BLaER1 treated with 17β-estradiol and CSF1 and Interleukin-3, amounts not matched to agents 10 nM and 100 nM (cell line): ENCODE measurements at regions not wholly inside any gene's neighbourhood (a gene's known extent, or its start where the extent isn't known, plus 50 kb on each side); places are given as distances from the start of the nearest gene placed in this dataset.

Experiments used
- H3K27ac ChIP-seq, 11 experiments: shearing (Covaris generic); formaldehyde crosslinking; 2 replicates each; pipeline ENCODE4 v1.8.1; 2022
- H3K27me3 ChIP-seq, 11 experiments: shearing (Covaris generic); formaldehyde crosslinking; 2 replicates each; pipeline ENCODE4 v1.8.1; 2022
- H3K36me3 ChIP-seq, 11 experiments: shearing (Covaris generic); formaldehyde crosslinking; 2 replicates each; pipeline ENCODE4 v1.8.1; 2022
- H3K4me1 ChIP-seq, 10 experiments: shearing (Covaris generic); formaldehyde crosslinking; 2 replicates each; pipeline ENCODE4 v1.8.1; 2022
- H3K4me2 ChIP-seq, 11 experiments: shearing (Covaris generic); formaldehyde crosslinking; 2 replicates each; pipeline ENCODE4 v1.8.1; 2022
- H3K4me3 ChIP-seq, 10 experiments: shearing (Covaris generic); formaldehyde crosslinking; 2 replicates each; pipeline ENCODE4 v1.8.1; 2022
- H3K9ac ChIP-seq, 11 experiments: shearing (Covaris generic); formaldehyde crosslinking; 2 replicates each; pipeline ENCODE4 v1.8.1; 2022
- H3K9me3 ChIP-seq, 11 experiments: shearing (Covaris generic); formaldehyde crosslinking; replicated peaks in 1 of 11; 2 replicates each; pipeline ENCODE4 v1.8.1; 2022
- H4K20me1 ChIP-seq, 11 experiments: shearing (Covaris generic); formaldehyde crosslinking; 2 replicates each; pipeline ENCODE4 v1.8.1; 2022
- Cebpa-rat ChIP-seq, 11 experiments: shearing (Covaris generic); IDR thresholded peaks; 2 replicates each; pipeline ENCODE4 v1.8.1; 2022

DNA sequence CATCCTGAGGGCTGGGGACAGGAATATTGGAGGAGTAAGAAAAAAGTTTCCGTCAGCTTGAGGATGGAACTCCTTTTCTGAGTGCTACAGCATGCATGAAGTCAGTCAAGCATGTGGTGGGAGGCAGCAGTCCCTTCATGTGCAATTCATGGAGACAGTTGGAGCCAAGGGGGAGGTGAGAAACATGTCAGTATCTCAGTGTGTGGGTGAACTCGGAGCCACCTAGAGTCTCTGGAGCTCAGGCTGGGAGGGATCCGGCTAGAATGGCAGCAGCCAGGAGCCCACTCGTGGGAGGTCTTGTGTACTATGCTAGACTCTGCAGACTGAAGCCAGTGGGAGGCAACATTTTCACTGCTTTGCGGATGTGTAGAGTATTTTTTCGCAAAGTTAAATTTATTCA is 60.3 kb downstream of the AVPR1A start:
- H3K9ac ChIP-seq: no peak overlapping the region
- TF ChIP-seq Cebpa-rat (IDR thresholded peaks at IDR 0.05): no peak
- H3K4me1 ChIP-seq: no peaks in the 10 kb centered on the region
- no peaks in the 10 kb centered on the region for H3K36me3 ChIP-seq
- H4K20me1 ChIP-seq: no peaks in the 10 kb centered on the region
- H3K9me3 ChIP-seq: no peaks in the 10 kb centered on the region
- H3K4me2 ChIP-seq: no peak overlapping the region
- H3K4me3 ChIP-seq: no peak overlapping the region
- no peaks in the 10 kb centered on the region for H3K27me3 ChIP-seq
- no peak overlapping the region for H3K27ac ChIP-seq

GRCh38 chr12:63086149-63086915 is 64.7 kb downstream of the AVPR1A start:
- H3K27ac ChIP-seq: no peak overlapping the region
- H3K4me2 ChIP-seq: no peak overlapping the region
- no peak for TF ChIP-seq Cebpa-rat (IDR thresholded peaks at IDR 0.05)
- H3K4me1 ChIP-seq: no peaks in the 10 kb centered on the region
- no peaks in the 10 kb centered on the region for H3K27me3 ChIP-seq
- no peaks in the 10 kb centered on the region for H3K9me3 ChIP-seq
- H3K4me3 ChIP-seq: no peak overlapping the region
- H4K20me1 ChIP-seq: no peaks in the 10 kb centered on the region
- H3K36me3 ChIP-seq: no peaks in the 10 kb centered on the region
- H3K9ac ChIP-seq: no peak overlapping the region

DNA sequence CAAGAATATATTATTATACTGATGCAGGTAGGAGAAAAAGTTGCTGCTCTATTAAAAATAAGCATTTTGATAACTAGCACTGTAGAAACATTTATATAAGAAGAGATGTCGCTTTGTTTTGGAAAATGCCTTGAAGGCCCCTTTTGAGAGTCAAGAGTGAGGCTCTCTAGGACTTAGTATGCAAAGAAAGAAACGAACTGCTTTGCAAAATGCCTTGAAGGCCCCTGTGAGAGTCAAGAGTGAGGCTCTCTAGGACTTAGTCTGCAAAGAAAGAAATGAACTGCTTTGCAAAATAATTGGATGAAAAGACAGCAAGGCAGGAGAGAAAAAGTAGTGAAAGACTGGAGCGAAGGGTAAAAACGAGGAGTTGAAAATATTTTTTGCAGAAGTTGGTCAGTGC is 65.9 kb downstream of the AVPR1A start:
- no peak overlapping the region for H3K4me3 ChIP-seq
- no peaks in the 10 kb centered on the region for H3K9me3 ChIP-seq
- H3K4me1 ChIP-seq: no peaks in the 10 kb centered on the region
- no peak overlapping the region for H3K4me2 ChIP-seq
- no peaks in the 10 kb centered on the region for H3K27me3 ChIP-seq
- H3K27ac ChIP-seq: no peak overlapping the region
- no peaks in the 10 kb centered on the region for H3K36me3 ChIP-seq
- H4K20me1 ChIP-seq: no peaks in the 10 kb centered on the region
- TF ChIP-seq Cebpa-rat (IDR thresholded peaks at IDR 0.05): no peak
- H3K9ac ChIP-seq: no peak overlapping the region

GRCh38 chr12:63084501-63084900 is 66.5 kb downstream of the AVPR1A start:
- Histone ChIP-seq H4K20me1 (no peaks in the 10 kb centered on the region), H3K9me3 (no peaks in the 10 kb centered on the region), H3K27ac (no peak overlapping the region), H3K4me3 (no peak overlapping the region), H3K4me2 (no peak overlapping the region), H3K9ac (no peak overlapping the region), H3K27me3 (no peaks in the 10 kb centered on the region), H3K4me1 (no peaks in the 10 kb centered on the region), H3K36me3 (no peaks in the 10 kb centered on the region)
- no peak for TF ChIP-seq Cebpa-rat (IDR thresholded peaks at IDR 0.05)

GRCh38 chr12:63083046-63083445 is 68.0 kb downstream of the AVPR1A start:
- Histone ChIP-seq H3K4me1 (no peaks in the 10 kb centered on the region), H3K4me3 (no peak overlapping the region), H3K27me3 (no peaks in the 10 kb centered on the region), H3K9me3 (no peaks in the 10 kb centered on the region), H3K27ac (no peak overlapping the region), H4K20me1 (no peaks in the 10 kb centered on the region), H3K4me2 (no peak overlapping the region), H3K9ac (no peak overlapping the region), H3K36me3 (no peaks in the 10 kb centered on the region)
- no peak for TF ChIP-seq Cebpa-rat (IDR thresholded peaks at IDR 0.05)

- no peaks in the 10 kb centered on the region for H4K20me1 ChIP-seq
- H3K4me3 ChIP-seq: no peak overlapping the region
- TF ChIP-seq Cebpa-rat (IDR thresholded peaks at IDR 0.05): no peak
- no peaks in the 10 kb centered on the region for H3K9me3 ChIP-seq
- no peaks in the 10 kb centered on the region for H3K4me1 ChIP-seq
- no peaks in the 10 kb centered on the region for H3K36me3 ChIP-seq
- no peak overlapping the region for H3K9ac ChIP-seq
- no peak overlapping the region for H3K27ac ChIP-seq
- no peak overlapping the region for H3K4me2 ChIP-seq
- no peaks in the 10 kb centered on the region for H3K27me3 ChIP-seq
These were observed 71.1 kb downstream of the AVPR1A start for GRCh38 chr12:63079791-63080502.

DNA sequence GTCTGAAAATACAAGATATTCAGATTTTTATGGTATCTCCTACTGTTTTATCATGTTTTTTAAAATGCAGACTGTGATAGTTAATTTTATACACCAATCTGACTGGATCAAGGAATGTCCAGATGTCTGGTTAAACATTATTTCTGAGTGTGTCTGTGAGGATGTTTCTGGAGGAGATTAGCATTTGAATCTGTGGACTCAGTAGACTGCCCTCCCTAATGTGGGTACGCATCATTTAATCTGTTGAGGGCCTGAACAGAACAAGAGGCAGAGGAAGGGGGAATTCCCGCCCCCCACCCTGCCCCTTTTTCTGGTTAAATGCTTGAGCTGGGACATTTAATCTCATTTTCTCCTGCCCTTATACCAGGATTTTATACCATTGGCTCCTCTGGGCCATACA is 72.1 kb downstream of the AVPR1A start:
- no peak overlapping the region for H3K9ac ChIP-seq
- no peaks in the 10 kb centered on the region for H3K27me3 ChIP-seq
- H3K4me2 ChIP-seq: no peak overlapping the region
- TF ChIP-seq Cebpa-rat (IDR thresholded peaks at IDR 0.05): no peak
- no peaks in the 10 kb centered on the region for H4K20me1 ChIP-seq
- H3K9me3 ChIP-seq: no peaks in the 10 kb centered on the region
- H3K36me3 ChIP-seq: no peaks in the 10 kb centered on the region
- H3K27ac ChIP-seq: no peak overlapping the region
- no peaks in the 10 kb centered on the region for H3K4me1 ChIP-seq
- no peak overlapping the region for H3K4me3 ChIP-seq

- Histone ChIP-seq H3K9me3 (no peaks in the 10 kb centered on the region), H3K27ac (no peak overlapping the region), H3K9ac (no peak overlapping the region), H3K36me3 (no peaks in the 10 kb centered on the region), H3K4me2 (no peak overlapping the region), H3K27me3 (no peaks in the 10 kb centered on the region), H3K4me1 (peaks cover 0 to under 1% (median 0%) of the 10 kb centered on the region in 10 experiments; a peak in 1 of 20 replicates), H4K20me1 (no peaks in the 10 kb centered on the region), H3K4me3 (no peak overlapping the region)
- no peak for TF ChIP-seq Cebpa-rat (IDR thresholded peaks at IDR 0.05)
These were observed 75.5 kb downstream of the AVPR1A start for GRCh38 chr12:63075376-63076060.

DNA sequence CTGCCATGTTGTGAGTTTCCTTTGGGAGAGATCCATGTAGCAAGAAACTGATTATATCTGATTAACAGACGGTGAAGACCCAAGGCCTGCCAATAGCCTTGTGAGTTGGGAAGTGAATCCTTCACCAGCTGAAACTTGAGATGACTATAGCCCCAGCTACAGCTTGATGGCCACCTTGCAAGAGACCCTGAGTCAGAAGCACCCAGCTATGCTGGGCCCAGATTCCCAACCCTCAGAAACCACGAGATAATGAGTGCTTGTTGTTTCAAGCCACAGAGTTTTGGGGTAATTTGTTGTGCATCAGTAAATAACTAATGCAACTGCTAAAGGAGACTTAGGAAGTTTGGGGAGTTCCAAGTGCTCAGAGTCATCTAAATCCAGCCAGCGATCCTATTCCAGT is 80.3 kb downstream of the AVPR1A start:
- no peak overlapping the region for H3K4me3 ChIP-seq
- peaks cover 0 to 12% (median 7%) of the 10 kb centered on the region in 10 experiments; a peak in 6 of 20 replicates for H3K4me1 ChIP-seq
- no peak overlapping the region for H3K27ac ChIP-seq

More for the DNA sequence above, 80.3 kb downstream of the AVPR1A start:
- peak overlapping the region in 2 of 11 experiments; percentile 14 to 30; a peak in 2 of 22 replicates for H3K4me2 ChIP-seq
- no peaks in the 10 kb centered on the region for H4K20me1 ChIP-seq
- no peak overlapping the region for H3K9ac ChIP-seq
- H3K9me3 ChIP-seq: no peaks in the 10 kb centered on the region
- no peak for TF ChIP-seq Cebpa-rat (IDR thresholded peaks at IDR 0.05)
- H3K36me3 ChIP-seq: no peaks in the 10 kb centered on the region
- no peaks in the 10 kb centered on the region for H3K27me3 ChIP-seq
